GM19463 (cell line): ENCODE measurements at regions not wholly inside any gene's neighbourhood (a gene's known extent, or its start where the extent isn't known, plus 50 kb on each side); places are given as distances from the start of the nearest gene placed in this dataset.

ENCODE experiments used
- ATAC-seq: cut with Tn5 transposase; IDR thresholded peaks from one replicate; pipeline ENCODE4 v1.9.1; 2021; ENCODE audit warnings: mild to moderate bottlenecking, moderate library complexity; ENCODE audit not compliant: unreplicated experiment

- ATAC-seq: no peak
These were observed 1898.8 kb upstream of the PIK3C3 start for GRCh38 chr18:40056079-40056692.

- no peak for ATAC-seq
These were observed 1899.8 kb upstream of the PIK3C3 start for GRCh38 chr18:40055262-40055661.

DNA sequence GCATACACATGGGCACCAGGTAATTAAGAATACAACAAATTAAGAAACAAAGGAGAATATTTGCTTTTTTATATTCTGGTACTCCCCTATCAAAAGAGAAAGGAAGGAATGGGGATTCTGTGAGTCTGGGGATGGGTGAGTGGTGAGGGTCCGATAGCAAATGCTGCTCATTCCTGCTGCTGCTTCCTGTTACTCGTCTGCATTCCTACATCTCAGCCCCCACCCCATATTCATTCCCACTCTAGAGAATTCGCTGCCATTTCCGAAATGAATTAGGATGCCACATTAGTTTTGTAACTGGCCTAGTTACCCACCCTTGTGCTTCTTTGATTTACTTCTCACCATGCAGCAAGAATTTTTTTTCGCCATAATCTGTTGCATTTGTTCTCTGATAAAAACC is 1905.3 kb upstream of the PIK3C3 start:
- no peak for ATAC-seq

GRCh38 chr18:40048886-40049650 is 1906.0 kb upstream of the PIK3C3 start:
- ATAC-seq: no peak

DNA sequence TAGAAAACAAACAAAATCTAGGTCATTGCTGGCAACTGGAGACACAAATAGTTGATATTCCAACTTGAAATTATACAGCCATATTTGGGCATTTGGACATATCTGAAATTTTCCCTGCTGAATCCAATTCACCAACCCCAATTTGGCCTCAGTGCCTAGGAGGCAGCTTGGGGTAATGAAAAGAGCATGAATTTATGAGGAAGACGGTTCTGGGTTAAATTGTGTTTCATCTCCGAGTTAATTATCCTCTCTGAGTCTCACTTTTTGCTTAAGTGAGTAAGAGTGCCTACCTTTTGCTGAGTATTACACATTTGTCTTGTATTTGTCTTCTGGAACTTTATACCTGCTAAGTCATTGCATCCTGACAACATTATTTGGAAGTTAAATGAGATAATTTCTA is 1906.8 kb upstream of the PIK3C3 start:
- no peak for ATAC-seq

DNA sequence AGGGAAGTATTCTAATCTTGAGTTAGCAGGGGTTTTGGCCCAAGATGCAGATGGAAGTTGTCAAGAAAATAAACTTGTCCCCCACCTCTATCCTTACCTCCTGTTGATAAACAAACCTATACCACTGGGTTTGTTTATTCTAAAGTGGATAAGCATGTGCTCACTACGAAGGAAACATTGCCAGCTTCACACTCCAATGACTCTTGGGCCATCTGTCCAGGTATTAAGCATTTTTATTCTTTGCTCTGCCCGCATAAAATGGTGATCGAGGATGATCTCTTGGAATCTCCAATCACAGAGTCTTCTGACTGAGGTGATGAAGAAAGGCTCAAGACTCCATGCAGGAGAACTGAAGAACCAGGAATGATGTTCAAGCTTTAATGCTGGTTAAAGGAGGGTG is 1908.4 kb upstream of the PIK3C3 start:
- ATAC-seq: no peak

GRCh38 chr18:40041951-40042350 is 1913.1 kb upstream of the PIK3C3 start:
- no peak for ATAC-seq

DNA sequence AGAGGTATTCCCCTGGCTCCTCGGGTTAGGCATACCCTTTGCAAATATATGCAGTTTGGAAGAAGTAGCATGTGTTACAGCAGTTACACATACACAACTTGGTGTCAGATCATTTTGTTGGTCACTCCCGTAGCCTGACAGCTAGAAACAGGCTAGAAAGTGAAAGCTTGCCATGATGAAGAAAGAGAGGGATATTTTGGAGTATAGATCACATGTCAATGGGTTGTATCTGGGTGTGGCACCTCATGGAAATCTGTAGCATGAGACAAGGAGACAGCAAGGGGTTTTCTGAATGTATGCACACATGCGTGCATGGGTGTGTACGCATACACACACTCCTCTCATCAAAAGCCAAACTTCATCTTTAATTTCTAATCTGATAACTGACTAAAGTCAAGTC is 1914.5 kb upstream of the PIK3C3 start:
- no peak for ATAC-seq

GRCh38 chr18:40037356-40037755 is 1917.7 kb upstream of the PIK3C3 start:
- ATAC-seq: no peak

GRCh38 chr18:40036861-40037260 is 1918.2 kb upstream of the PIK3C3 start:
- ATAC-seq: no peak

DNA sequence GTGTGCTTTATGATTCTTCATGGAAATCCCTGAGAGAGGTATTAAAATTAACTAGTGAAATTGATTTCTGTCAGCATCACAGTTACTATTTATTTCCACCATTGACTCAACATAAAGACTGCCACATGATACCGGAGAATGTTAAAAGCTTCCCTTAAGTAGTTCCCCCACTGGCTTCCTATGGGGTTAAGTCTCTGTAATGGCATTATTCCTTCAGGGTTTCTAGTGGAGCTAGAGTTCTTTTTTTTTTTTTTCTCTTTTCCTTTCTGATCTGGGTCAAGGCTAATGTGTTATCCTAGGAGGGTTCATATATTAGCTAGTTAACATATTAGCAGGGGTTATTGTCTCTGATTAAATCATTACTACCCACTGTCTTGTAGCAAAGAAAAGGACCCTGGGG is 1919.1 kb upstream of the PIK3C3 start:
- ATAC-seq: no peak

- no peak for ATAC-seq
These were observed 1923.0 kb upstream of the PIK3C3 start for GRCh38 chr18:40032076-40032475.

- ATAC-seq: no peak
These were observed 1923.6 kb upstream of the PIK3C3 start for GRCh38 chr18:40031435-40031834.

GRCh38 chr18:40019797-40020392 is 1935.1 kb upstream of the PIK3C3 start:
- no peak for ATAC-seq

DNA sequence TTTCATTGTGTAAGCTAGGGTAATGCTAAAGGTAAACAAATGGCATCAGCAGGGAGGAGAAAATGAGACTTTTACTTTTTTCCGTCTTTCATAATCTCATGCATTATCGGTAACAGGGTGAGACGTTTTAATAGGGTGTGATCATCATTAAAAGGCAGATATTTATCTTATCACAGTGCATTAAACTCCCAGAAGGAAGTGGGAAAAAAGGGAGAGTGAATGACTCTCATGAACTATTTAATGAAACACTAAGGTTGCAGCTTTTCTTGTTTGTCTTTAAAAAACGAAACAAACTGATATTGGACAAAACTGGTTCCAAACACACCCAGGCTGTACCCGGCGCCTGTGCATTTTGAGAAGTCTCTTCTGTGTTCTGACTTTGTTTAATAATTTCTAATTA is 1936.8 kb upstream of the PIK3C3 start:
- ATAC-seq: no peak

DNA sequence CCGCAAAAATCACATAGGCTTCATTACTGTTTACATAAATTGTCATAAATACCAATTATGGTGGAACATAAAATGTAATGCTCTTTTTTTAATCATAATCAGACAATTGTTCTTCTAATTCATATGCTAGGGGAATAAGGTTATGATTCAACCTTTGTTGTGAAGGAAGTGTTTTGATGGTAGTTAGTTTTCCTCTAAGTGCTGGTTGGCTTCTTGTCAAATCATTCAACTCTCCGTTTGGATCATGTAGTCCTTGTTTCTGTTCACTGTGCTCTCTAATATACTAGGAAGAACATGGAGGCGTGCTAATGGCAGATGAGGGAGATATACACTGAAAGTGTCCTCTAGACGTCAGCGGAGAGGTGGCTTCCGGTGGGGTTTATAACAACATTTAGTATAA is 1938.0 kb upstream of the PIK3C3 start:
- no peak for ATAC-seq

GRCh38 chr18:40016405-40016804 is 1938.6 kb upstream of the PIK3C3 start:
- no peak for ATAC-seq

- ATAC-seq: no peak
These were observed 1941.9 kb upstream of the PIK3C3 start for GRCh38 chr18:40013001-40013609.

DNA sequence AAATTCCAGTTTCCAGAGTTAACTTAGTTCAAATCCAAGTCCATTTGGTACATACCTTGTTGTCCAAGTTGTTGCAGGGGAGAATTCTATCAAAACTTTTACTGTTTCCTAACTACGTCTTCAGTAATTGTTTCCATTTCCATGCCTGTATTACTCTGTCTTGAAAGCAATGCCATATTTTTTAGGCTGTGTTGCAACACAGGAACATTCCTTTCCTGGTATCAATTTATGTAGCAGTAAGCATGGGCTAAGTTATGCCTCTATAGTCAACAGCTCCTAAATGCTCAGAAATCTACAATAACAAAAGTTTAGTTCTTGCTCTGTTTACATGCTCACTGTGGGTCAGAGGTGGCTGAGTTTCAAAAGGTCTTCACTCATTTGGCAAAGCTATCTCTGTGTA is 1943.8 kb upstream of the PIK3C3 start:
- no peak for ATAC-seq

- no peak for ATAC-seq
These were observed 1948.4 kb upstream of the PIK3C3 start for GRCh38 chr18:40006634-40007033.

DNA sequence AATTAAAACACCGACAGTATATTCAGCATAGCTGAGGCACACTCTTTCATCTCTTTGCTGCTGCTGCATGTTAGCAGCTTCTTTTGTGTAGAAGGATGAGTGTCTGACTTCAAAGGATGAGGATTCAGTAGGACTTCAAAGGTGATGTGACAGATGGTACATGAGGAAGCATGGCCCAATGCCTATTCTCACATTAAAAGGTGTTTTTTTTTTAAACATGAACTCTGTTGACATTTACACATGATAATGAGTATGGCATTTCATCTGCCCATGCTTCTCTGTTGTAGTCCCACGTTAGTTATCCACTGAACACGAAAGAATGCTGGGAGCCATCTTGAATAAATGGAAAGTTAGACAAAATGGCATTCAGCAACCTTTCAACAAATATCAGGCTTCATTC is 1950.8 kb upstream of the PIK3C3 start:
- no peak for ATAC-seq

- no peak for ATAC-seq
These were observed 1956.7 kb upstream of the PIK3C3 start for GRCh38 chr18:39998317-39998716.
